Dermis microvascular lymphatic vessel endothelial cell (primary cell): ENCODE measurements at regions not wholly inside any gene's neighbourhood (a gene's known extent, or its start where the extent isn't known, plus 50 kb on each side); places are given as distances from the start of the nearest gene placed in this dataset.
A peak's percentile ranks its signal among the peaks of the same experiment; 100 is the strongest.
"Not testable (repeated sequence)": the region's sequence is repeated elsewhere in the genome, so short reads cannot be mapped to it uniquely, and the experiment has no call there.

ENCODE experiments used
- DNase-seq, 2 donors: peaks; one replicate each; pipeline versions ENCODE4 v3.0.0 to v3.0.0-alpha.2; 2010; ENCODE audit warnings: low read depth in 2 of 2

DNA sequence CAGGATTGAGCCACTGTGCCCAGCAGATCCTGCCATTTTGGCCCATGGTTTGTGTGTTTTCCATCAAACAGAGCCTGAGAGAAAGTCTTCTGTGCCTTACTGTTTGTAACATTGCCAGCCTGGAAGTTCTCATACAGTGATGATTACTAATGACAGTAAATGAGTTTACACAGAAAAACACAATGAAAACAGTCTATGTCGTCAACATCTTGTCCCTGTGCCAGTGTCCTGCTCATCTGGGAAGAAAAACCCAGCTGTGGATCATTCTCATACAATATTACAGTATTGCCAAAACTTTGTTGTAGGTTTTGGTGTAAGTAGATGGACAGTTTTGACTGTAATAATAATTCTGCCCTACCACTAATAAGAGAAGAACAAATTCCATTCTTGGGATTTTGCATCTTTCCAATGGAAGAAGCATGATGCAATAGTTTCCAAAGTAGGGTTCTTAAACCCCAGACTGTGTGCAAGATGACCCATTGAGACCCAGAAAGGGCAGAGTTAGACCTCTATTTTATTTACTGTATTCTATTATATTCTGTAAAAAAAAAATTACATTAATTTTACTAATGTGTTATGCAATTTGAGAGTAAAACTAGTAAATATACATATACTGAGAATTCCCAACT, 135.0 kb upstream of the JARID2 start:
- DNase-seq, result no peak

DNA sequence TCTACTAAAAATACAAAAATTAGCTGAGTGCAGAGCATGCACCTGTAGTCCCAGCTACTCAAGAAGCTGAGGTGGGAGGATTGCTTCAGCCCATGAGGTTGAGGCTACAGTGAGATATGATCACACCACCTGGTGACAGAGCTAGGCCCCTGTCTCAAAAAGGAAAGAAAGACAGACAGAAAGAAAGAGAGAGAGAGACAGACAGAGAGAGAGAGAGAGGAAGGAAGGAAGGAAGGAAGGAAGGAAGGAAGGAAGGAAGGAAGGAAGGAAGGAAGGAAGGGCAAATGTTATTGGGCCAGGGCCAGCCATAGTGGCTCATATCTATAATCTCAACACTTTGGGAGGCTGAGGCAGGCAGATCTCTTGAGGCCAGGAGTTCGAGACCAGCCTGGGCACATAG, 134.3 kb upstream of the JARID2 start:
- DNase-seq, result not testable (repeated sequence)

DNA sequence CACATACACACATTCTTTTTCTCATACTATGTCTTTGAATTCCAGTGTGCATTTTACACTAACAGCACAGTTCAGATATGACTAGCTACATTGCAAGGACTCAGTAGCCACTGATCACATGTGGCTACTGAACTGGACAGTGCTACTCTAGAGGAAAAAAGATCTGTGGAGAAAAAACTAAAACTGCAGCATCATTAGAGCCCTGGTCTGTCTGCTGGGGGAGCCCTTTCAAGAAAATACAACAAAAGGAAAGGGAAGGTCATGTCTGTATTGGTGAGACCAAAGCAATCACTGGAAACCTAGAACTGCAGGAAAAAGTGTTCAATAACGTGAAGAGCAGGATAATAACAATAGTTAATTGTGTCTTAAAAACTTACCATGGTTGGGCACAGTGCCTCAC, 132.3 kb upstream of the JARID2 start:
- no peak for DNase-seq

DNA sequence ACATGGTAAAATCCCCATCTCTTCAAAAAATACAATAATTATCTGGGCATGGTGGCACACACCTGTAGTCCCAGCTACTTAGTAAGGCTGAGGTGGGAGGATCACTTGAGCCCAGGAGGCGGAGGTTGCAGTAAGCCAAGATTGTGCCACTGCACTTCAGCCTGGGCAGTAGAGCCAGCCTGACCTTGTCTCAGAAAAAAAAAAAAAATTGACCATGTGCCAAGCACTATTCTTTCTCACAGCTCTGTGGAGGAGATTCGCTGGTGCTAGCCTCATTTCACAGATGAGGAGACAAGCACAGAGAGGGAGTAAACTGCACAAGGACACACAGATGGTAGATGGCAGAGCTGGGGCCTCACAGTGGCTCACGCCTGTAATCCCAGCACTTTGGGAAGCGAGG, 131.8 kb upstream of the JARID2 start:
- DNase-seq, result no peak

DNA sequence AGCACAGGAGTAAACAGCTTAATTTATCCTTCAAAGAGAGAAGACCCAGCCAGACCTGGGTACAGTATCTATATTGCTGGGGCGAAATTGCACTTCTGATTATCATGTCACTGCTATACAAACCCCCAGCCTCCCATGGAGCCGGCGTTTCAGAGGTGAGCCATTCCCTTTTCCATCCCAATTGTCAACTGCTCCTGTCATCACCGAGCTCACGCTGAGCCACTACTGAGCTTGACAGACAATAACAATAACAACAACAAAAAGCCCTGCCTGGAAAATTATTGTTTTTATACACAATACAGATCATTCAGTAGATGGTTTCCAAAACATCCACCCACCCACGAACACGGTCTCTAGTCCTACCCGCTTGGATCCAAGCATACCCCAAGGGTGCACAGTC, 129.0 kb upstream of the JARID2 start:
- no peak for DNase-seq

DNA sequence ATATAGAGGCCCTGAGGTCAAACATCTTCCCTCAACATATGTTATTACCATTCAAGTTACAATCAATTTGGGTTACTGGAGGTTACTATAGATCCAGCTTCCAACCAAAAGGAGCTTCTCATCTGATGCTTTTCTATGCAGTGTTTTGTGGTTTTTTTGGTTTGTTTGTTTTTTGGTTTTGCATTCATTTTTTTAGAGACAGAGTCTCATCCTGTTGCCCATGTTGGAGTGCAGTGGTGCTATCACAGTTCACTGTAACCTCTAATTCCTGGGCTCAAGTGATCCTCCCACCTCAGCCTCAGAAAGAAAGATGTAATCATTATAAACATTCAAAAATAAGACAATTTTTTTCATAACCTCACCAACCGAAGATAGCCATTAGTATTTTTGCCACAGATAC, 124.4 kb upstream of the JARID2 start:
- no peak for DNase-seq

DNA sequence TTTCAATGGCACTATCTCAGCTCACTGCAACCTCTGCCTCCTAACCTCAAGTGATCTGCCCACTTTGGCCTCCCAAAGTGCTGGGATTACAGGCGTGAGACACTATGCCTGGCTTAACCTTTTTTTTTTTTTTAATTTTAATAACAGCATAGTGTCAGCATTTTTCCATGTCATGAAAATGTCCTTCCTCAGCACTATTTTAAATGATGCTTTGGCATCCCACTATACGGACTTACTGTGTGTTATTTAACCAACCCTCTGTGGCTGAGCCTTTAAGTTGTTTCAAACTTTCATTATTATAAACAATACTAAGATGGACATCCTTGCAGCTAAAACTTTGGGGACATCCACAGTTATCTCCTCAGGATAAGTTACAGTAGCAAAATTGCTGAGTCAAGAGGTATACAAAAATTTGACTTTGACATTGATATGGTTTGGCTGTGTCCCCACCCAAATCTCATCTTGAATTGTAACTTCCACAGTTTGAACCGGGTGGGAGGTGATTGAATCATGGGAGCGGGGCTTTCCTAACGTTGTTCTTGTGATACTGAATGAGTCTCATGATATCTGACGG, 123.8 kb upstream of the JARID2 start:
- DNase-seq, result no peak

DNA sequence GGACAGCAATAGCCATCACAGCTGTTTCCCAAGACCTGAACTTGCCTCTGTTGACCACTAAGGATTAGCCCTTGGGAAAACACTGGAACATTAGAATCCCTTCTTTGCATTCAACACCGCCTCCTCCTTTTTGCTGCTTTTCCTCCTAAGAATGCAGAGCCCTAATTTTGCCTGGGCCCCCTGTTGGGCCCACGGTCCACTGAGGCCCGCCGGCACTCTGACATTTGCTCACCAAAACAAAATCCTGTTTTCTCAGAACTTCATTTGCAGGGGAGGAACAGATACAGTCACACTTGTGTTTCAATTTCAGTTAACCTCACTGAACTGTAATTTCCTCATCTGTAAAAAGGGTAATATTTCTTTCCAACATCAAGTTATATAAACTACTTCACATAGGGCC, 116.0 kb upstream of the JARID2 start:
- no peak for DNase-seq

DNA sequence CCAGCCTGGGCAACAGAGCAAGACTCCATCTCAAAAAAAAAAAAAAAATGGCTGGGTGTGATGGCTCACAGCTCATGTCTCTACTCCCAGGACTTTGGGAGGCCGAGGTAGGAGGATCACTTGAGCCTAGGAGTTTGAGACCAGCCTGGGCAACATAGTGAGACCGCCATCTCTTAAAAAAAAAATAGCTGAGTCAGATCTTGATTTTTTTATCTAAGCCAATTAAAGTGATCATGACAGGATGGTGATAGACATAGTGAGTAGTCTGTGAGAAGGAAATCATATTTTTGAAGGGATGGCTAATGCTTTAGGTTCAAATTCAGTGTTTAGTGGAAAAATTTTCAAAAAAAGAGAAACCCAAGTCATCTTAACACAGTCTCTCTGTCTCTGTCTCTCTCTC, 114.6 kb upstream of the JARID2 start:
- DNase-seq, result no peak

DNA sequence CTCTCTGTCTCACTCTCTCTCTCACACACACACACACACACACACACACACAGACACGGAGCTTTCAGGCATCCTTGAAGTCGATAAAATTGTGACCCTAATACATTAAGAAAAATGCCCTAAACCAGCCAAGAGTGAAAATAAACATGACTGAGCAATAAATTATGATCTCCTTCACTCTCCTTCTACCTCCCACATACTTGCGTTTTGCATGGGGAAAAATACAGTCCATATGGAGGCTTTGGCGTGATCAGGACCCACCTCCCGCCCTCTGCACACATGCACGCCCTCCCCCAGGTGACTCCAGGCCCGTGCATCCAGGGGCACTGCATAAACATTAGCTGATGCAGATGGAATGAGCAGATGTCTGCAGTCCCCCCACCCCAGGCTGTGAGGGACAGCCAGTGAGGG, 114.2 kb upstream of the JARID2 start:
- DNase-seq, result no peak

DNA sequence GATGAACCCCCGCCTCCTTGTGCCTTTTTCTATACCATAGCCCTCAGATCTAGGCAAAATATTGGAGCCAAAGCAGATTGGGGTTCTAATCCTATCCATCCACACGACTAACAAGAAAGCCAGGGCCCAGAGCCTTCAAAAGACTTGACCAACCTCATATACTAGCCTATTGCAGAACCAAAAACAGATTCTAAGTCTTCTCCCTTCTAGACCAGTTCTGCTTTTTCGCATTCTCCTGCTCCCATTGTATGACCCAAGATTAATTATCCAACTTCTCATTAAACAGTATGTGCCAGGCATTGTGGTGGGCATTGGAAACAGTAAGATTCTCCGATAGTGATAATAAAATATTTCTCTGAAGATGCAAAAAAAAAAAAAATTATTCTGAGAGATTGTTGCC, 113.7 kb upstream of the JARID2 start:
- DNase-seq, result no peak

DNA sequence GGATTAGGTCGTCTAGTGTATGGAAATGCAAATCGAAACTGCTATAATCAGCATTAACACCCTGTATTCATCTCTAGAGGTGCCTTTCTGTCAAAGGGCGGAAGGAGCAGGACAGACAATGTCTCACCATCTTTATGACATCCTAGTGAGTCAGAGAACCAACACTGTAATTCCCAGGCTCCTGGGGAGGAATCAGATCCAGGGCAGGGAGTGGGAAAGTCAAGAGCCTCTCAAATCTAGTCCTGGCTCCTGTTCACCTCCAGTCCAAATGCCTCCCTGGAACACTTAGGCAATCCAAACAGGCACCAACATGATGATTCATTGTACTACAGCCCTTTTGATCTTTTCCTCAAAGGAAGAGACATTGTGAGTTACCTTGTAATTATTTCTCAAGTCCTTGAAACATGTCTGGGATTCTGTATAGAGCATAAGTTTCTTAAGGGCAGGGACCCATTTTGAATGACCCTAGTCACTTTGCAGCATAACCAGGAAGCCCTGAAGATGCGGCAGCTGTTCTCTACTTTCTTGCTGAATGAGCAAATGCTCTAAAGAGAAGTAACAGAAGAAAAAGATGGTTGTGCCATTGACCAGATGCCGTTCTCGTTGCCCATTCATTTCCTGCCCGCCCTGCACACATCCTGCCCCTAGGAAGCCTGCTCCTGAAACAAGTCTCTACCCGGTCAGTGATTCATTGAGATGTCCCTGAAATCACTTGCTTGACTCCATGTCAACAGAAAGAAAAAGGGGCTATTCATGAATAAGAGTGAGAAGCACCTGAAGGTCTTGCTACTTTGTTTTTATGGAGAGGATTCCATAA, 112.8 kb upstream of the JARID2 start:
- peak in 1 of 2 donors; percentile 60 for DNase-seq

DNA sequence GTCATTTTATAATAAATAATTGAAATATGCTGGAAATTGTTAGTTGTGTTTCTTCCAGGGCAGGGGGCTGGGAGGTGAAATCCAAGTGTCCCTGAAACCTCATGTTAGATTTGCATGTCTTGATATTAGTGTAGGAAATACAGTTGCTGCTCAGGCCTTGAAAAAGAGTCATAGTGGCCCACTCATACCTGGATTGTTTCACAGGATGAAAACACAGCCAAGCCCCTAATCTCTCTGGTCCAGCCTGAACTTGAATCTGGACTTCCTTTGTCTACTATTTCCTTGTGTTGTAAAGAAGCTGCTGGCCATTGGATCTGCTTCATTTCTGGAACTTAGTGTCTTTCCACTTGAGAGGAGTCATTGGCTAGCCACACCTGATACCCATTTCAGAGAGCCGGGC, 108.8 kb upstream of the JARID2 start:
- no peak for DNase-seq

DNA sequence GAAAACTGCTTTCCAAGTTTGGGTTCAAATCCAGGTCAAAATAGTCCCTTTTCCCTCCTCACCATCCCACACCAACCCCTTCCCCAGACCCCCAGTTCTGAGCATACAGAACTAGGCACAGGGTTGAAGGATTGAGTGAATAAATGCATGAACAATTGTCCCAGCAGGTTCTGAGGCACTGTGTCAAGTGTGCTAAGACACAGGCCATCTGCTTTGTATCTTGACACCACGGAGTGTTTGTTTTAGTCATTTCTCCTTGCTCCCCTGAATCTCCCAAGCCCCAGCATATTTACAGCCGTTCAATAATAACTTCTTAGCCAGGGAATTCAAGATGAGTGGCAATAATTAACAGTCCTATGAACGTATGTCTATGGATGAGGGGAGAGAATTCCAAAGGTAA, 102.8 kb upstream of the JARID2 start:
- no peak for DNase-seq

DNA sequence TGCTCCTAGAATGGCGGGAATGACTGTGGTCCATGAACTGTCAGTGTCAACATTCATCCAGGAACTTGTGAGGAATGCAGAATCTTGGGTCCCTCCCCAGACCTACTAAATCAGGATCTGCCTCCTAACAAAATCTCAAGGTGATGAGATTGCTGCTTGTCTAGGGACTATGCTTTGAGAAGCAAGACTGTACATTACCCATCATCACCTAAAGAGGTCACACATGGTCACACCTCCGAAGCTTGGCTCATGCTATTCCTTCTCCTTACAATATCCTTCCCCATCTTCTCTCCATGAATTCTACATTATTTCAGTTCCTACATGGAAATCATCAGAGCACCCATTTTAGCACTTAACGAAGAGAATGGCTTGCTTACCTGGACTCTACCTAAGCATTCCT, 102.3 kb upstream of the JARID2 start:
- DNase-seq, result no peak

DNA sequence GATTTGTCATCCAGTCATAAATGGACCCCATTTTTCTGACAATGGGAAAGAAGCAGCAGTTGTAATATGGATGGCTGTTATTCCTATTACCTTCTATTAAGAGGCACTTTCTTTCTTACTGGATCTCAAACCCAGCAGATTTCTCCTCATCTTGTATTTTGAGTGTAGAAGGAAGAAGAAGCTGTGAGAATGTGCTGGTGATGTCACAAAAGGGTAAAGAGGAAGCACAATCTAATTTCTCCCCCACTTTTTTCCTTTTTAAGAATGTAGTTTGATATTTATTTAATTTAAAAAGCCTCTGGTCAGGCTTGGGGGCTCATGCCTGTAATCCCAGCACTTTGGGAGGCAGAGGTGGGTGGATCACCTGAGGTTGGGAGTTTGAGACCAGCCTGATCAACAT, 100.0 kb upstream of the JARID2 start:
- DNase-seq, result no peak

DNA sequence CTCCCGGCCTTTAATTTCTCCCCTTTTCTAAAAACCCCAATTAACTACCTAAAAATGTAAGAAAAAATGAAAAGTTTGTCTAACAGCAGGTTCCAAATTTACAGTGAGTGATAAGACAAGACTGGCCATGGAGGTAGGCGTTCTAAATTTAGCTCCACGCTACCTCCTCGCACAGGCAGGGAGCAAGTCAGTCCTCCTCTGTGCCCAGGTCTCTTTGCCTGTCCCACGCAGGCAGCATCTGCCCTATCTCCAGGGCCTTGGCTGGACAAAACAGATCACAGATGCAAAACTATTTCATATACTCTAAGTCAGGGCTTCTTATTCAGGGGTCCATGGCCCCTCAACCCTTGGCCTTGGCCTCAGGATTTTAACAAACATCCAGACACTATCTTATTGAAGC, 98.0 kb upstream of the JARID2 start:
- no peak for DNase-seq

DNA sequence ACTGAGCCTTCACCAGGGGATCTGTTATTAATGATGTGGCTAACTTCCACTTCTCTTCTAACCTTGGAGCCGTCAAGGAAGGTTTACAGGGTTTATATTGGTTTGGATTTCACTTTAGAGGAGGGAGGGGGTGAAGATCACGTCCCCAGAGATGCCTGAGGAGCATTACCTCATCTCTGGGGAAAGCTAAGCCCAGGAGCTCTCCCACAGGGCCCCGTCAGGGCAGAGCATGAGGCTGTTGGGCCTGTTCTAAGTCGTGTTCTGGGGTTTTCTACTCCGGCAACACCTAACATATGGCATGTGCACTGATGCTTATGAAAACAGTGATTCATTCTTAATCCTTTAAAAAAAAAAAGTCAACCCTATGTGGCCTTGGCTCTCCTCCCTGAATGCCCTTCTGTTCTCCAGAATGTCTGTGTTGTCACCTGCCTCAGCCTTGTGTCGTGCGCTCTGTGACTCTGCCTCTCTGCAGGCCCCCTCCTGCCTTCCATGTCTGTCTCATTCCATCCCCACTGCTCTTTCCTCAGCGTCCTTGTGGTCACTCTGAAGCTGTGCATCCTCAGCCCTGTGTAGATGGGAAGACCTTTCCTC, 97.4 kb upstream of the JARID2 start:
- DNase-seq, result no peak

DNA sequence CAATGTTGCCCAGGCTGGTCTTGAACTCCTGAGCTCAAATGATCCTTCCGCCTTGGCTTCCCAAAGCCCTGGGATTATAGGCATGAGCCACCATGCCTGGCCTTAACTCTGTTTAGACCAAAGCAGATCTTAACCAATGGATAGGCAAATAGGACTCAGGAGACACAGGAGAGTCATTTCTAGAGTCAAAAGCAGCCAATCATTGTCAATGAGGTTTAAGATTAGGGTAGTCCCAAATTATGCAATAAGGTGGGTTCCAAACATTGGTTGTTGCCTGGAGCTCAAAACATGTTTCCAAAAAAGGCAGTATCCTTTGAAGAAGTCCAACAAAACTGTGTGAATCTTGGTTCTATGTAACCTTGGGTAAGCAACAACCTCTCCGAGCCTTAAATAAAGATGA, 95.7 kb upstream of the JARID2 start:
- DNase-seq, result no peak

DNA sequence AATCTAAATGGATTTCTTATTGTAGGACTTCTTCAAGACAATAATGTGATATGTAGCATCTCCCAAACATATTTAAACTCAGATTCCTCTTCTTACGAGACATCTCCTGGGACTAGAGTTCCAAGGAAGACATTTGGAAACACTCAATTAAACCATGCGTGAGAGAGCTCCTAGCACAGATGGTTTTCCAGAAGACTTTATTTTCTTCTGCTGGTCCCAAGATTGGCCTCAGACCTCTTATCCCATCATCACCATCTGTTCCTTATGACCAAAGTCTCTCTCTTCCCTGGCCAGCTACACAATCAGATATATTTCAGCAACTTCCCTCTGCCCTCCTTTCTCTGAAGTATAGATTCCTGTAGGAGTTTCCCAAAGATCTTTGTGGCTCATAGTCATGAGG, 93.2 kb upstream of the JARID2 start:
- DNase-seq, result no peak

DNA sequence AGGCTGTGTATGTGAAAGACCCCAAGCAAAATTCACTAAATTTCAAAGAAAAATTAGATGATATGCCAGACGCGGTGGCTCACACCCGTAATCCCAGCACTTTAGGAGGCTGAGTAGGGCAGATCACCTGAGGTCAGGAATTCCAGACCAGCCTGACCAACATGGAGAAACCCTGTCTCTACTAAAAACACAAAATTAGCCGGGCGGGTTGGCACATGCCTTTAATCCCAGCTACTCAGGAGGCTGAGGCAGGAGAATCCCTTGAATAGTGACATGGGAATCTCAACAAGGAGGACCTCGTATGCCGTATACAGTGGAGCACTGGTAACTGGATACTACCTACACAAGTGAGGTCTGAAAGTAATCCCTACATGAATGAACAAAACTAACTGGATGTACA, 92.7 kb upstream of the JARID2 start:
- DNase-seq, result no peak

DNA sequence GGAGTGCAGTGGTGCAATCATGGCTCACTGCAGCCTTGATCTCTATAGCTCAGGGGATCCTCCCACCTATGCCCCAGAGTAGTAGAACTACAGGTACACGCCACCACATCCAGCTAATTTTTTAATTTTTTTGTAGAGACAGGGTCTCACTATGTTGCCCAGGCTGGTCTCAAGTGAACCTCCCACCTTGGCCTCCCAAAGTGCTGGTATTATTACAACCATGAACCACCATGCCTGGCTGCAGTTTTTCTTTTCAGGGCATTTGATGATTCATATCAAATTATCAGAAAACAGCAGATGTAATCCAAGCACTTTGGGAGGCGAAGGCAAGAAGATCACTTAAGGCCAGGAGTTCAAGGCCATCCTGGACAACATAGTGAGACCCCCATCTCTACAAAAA, 88.4 kb upstream of the JARID2 start:
- no peak for DNase-seq
